ENCODE measurements at regions not wholly inside any gene's neighbourhood (a gene's known extent, or its start where the extent isn't known, plus 50 kb on each side); places are given as distances from the start of the nearest gene placed in this dataset.

DNA sequence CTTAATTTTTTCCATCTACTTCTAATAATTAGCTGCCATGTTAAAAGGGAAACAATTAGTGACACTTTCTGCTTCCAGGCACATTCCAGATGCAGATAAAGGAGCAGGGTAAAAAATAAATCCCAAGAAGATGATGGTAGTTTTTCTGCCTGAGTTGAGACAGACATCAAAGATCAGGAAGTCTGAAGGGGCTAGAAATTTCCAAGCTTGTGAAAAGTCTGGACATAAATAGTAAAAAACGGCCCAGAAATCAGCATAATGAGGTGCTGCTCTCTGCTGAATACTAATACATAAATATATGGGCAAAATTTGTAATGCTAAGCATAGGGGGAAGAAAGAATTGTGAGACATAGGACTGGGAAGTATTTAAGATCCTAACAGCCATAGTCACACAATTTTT lies 460.0 kb upstream of the RGS18 start:
- 31 to 61% (median 47%) methylated on average over 1 of the region's 1 CpG for WGBS, 5 donors
- TF ChIP-seq POLR2A (IDR thresholded peaks at IDR 0.05) (no peak), POLR2AphosphoS5 (IDR thresholded peaks at IDR 0.05) (no peak)
- TF ChIP-seq, protein P1, sequence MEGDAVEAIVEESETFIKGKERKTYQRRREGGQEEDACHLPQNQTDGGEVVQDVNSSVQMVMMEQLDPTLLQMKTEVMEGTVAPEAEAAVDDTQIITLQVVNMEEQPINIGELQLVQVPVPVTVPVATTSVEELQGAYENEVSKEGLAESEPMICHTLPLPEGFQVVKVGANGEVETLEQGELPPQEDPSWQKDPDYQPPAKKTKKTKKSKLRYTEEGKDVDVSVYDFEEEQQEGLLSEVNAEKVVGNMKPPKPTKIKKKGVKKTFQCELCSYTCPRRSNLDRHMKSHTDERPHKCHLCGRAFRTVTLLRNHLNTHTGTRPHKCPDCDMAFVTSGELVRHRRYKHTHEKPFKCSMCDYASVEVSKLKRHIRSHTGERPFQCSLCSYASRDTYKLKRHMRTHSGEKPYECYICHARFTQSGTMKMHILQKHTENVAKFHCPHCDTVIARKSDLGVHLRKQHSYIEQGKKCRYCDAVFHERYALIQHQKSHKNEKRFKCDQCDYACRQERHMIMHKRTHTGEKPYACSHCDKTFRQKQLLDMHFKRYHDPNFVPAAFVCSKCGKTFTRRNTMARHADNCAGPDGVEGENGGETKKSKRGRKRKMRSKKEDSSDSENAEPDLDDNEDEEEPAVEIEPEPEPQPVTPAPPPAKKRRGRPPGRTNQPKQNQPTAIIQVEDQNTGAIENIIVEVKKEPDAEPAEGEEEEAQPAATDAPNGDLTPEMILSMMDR (IDR thresholded peaks at IDR 0.05 in 8 of 11, conservative IDR thresholded peaks at IDR 0.05 in 3 of 11), result no peak

DNA sequence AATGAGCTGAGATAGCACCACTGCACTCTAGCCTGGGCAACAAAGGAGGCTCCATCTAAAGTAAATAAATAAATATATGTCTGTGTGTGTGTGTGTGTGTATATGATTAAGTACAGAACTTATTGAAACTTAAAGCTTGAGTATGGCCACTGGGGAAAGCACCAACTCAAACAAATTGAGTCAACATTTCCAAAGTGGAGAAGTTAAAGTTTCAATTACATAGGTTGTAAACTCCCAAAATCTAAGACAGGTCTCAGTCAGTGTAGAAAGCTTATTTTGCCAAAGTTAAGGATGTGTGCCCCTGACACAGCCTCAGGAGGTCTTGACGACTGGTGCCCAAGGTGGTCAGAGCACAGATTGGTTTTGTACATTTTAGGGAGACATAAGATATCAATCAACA lies 458.9 kb upstream of the RGS18 start:
- H3K27me3 ChIP-seq (replicated peaks in 1 of 7), result no peaks in the 10 kb centered on the region
- intact Hi-C loops (cut with DNase I; ENCODE audit: low total_unique reads), result no loop called here

More for the DNA sequence above, 460.0 kb upstream of the RGS18 start:
- intact Hi-C loops (cut with DNase I; ENCODE audit: low total_unique reads), result no loop called here
- Histone ChIP-seq H3K4me3 (no peak overlapping the region), H3K9me3 (peaks cover 0 to 17% (median 0%) of the 10 kb centered on the region in 8 donors), H3K4me1 (no peaks in the 10 kb centered on the region), H3K27ac (no peak overlapping the region), H3K36me3 (no peaks in the 10 kb centered on the region), H3K27me3 (replicated peaks in 1 of 7) (no peaks in the 10 kb centered on the region)
- no peak for DNase-seq

DNA sequence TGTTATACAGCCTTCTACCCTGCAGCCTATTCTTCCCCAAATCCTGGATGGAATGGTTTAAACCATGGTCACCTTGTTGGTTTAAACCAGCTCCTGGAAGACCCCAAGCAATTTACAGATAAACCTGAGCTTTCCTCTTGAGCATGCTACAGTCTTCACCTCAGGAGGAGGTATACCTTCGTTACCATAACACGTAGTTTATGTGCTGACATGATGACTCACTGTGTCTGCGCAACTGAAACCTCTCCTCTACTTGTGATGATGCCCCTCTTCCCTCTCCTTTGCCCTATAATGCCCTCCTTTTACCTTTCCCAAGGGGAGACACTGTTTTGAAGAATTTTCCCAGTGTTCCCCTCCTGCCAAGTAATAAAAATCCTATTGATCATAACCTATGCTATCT lies 457.3 kb upstream of the RGS18 start:
- TF ChIP-seq POLR2AphosphoS5 (IDR thresholded peaks at IDR 0.05) (no peak), POLR2A (IDR thresholded peaks at IDR 0.05) (no peak)
- TF ChIP-seq, protein P1 (IDR thresholded peaks at IDR 0.05 in 8 of 11, conservative IDR thresholded peaks at IDR 0.05 in 3 of 11), result no peak
- Histone ChIP-seq H3K4me3 (no peak overlapping the region), H3K9me3 (no peaks in the 10 kb centered on the region), H3K4me1 (no peaks in the 10 kb centered on the region), H3K27me3 (replicated peaks in 1 of 7) (no peaks in the 10 kb centered on the region), H3K27ac (no peak overlapping the region), H3K36me3 (no peaks in the 10 kb centered on the region)
- intact Hi-C loops (cut with DNase I; ENCODE audit: low total_unique reads), result no loop called here
- no peak for DNase-seq
- WGBS, 5 donors, result 84 to 92% (median 88%) methylated on average over 3 of the region's 3 CpGs

More for the DNA sequence above, 458.9 kb upstream of the RGS18 start:
- H3K4me3 ChIP-seq, result no peak overlapping the region
- H3K36me3 ChIP-seq, result no peaks in the 10 kb centered on the region
- no peak for DNase-seq
- TF ChIP-seq POLR2AphosphoS5 (IDR thresholded peaks at IDR 0.05), result no peak
- TF ChIP-seq POLR2A (IDR thresholded peaks at IDR 0.05), result no peak
- TF ChIP-seq, protein P1 (IDR thresholded peaks at IDR 0.05 in 8 of 11, conservative IDR thresholded peaks at IDR 0.05 in 3 of 11), result no peak
- no peak overlapping the region for H3K27ac ChIP-seq
- no peaks in the 10 kb centered on the region for H3K4me1 ChIP-seq
- WGBS, 5 donors, result 81 to 93% (median 86%) methylated on average over 1 of the region's 1 CpG
- H3K9me3 ChIP-seq, result peaks cover 0 to 6% (median 0%) of the 10 kb centered on the region in 8 donors

DNA sequence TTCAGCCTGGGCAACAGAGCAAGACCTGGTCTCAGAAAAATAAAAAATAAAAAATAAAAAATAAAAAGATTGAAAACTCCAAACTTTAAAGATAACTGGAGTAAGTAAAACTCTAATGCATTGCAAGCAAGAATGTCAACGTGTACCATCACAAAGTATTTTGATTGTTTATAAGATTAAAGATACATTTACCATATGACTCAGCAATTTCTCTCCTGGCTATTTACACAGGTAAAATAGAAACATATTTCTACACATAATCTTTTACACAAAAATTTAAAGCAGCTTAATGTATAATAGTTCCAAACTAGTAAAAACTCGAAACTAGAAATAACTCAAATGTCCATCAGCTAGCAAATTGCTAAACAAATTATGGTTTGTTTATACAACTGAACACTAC lies 456.1 kb upstream of the RGS18 start:
- intact Hi-C loops (cut with DNase I; ENCODE audit: low total_unique reads), result no loop called here
- Histone ChIP-seq H3K4me1 (no peaks in the 10 kb centered on the region), H3K9me3 (no peaks in the 10 kb centered on the region), H3K36me3 (no peaks in the 10 kb centered on the region), H3K27ac (no peak overlapping the region), H3K4me3 (no peak overlapping the region), H3K27me3 (replicated peaks in 1 of 7) (no peaks in the 10 kb centered on the region)
- DNase-seq, result no peak
- TF ChIP-seq, protein P1 (IDR thresholded peaks at IDR 0.05 in 8 of 11, conservative IDR thresholded peaks at IDR 0.05 in 3 of 11), result no peak
- TF ChIP-seq POLR2A (IDR thresholded peaks at IDR 0.05), result no peak
- no peak for TF ChIP-seq POLR2AphosphoS5 (IDR thresholded peaks at IDR 0.05)
- 68 to 86% (median 79%) methylated on average over 2 of the region's 2 CpGs for WGBS, 5 donors
